Ishikawa (cell line): ENCODE measurements at regions not wholly inside any gene's neighbourhood (a gene's known extent, or its start where the extent isn't known, plus 50 kb on each side); places are given as distances from the start of the nearest gene placed in this dataset.

Experiments used
- CEBPB ChIP-seq: IDR thresholded peaks from 2 replicates; pipeline ENCODE4 v1.6.1; 2012
- CREB1 ChIP-seq: IDR thresholded peaks from 2 replicates; pipeline ENCODE4 v1.6.1; 2012; ENCODE audit warnings: low read depth
- EGR1 ChIP-seq: IDR thresholded peaks from 2 replicates; pipeline ENCODE4 v1.6.1; 2012
- EP300 ChIP-seq: IDR thresholded peaks from 2 replicates; pipeline ENCODE4 v1.6.1; 2012; ENCODE audit warnings: borderline replicate concordance
- FOXM1 ChIP-seq: IDR thresholded peaks from 2 replicates; pipeline ENCODE4 v1.6.1; 2012; ENCODE audit warnings: low read depth, borderline replicate concordance
- NFIC ChIP-seq: IDR thresholded peaks from 2 replicates; pipeline ENCODE4 v1.6.1; 2012
- RAD21 ChIP-seq: IDR thresholded peaks from 2 replicates; pipeline ENCODE4 v1.6.1; 2012; ENCODE audit warnings: low read depth
- TAF1 ChIP-seq: IDR thresholded peaks from 2 replicates; pipeline ENCODE4 v1.6.1; 2012; ENCODE audit warnings: low read depth, mild to moderate bottlenecking
- TCF12 ChIP-seq: IDR thresholded peaks from 2 replicates; pipeline ENCODE4 v1.6.1; 2012; ENCODE audit warnings: low read depth
- TEAD4 ChIP-seq: IDR thresholded peaks from 2 replicates; pipeline ENCODE4 v1.6.1; 2012
- YY1 ChIP-seq: IDR thresholded peaks from 2 replicates; pipeline ENCODE4 v1.6.1; 2012; ENCODE audit warnings: low read depth
- ZBTB7A ChIP-seq: IDR thresholded peaks from 2 replicates; pipeline ENCODE4 v1.6.1; 2012; ENCODE audit warnings: low read depth
- TF ChIP-seq, protein P1 (sequence below): IDR thresholded peaks from 2 replicates; pipeline ENCODE4 v1.6.1; 2012
- TF ChIP-seq, protein P2 (sequence below): IDR thresholded peaks from 2 replicates; pipeline ENCODE4 v1.6.1; 2012
- TF ChIP-seq, protein P3 (sequence below): IDR thresholded peaks from 2 replicates; pipeline ENCODE4 v1.6.1; 2012; ENCODE audit warnings: low read depth, mild to moderate bottlenecking

DNA sequence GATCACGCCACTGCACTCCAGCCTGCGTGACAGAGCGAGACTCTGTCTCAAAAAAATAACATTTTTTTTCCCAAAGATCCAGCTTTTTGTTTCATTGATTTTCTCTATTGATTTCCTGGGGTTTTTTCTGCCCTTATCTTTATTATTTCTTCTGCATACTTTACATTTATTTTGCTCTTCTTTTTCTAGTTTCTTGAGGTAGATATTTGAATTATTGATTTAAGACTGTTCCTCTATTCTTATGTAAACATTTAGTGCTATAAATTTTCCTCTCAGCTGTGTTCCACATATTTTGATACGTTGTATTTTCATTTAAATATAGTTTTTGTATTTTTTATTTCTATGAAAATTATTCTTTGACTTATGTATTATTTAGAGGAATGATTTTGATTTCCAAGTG is 89.8 kb downstream of the TEX51 start:
- no peak for TF ChIP-seq EGR1
- no peak for TF ChIP-seq NFIC
- no peak for TF ChIP-seq TCF12
- TF ChIP-seq, protein P1, sequence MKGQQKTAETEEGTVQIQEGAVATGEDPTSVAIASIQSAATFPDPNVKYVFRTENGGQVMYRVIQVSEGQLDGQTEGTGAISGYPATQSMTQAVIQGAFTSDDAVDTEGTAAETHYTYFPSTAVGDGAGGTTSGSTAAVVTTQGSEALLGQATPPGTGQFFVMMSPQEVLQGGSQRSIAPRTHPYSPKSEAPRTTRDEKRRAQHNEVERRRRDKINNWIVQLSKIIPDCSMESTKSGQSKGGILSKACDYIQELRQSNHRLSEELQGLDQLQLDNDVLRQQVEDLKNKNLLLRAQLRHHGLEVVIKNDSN, result no peak
- no peak for TF ChIP-seq TAF1
- no peak for TF ChIP-seq EP300
- no peak for TF ChIP-seq FOXM1
- TF ChIP-seq CREB1, result no peak
- TF ChIP-seq YY1, result no peak
- TF ChIP-seq, protein P2, sequence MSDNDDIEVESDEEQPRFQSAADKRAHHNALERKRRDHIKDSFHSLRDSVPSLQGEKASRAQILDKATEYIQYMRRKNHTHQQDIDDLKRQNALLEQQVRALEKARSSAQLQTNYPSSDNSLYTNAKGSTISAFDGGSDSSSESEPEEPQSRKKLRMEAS, result no peak
- no peak for TF ChIP-seq ZBTB7A
- TF ChIP-seq TEAD4, result no peak
- no peak for TF ChIP-seq CEBPB
- no peak for TF ChIP-seq RAD21
- TF ChIP-seq, protein P3, sequence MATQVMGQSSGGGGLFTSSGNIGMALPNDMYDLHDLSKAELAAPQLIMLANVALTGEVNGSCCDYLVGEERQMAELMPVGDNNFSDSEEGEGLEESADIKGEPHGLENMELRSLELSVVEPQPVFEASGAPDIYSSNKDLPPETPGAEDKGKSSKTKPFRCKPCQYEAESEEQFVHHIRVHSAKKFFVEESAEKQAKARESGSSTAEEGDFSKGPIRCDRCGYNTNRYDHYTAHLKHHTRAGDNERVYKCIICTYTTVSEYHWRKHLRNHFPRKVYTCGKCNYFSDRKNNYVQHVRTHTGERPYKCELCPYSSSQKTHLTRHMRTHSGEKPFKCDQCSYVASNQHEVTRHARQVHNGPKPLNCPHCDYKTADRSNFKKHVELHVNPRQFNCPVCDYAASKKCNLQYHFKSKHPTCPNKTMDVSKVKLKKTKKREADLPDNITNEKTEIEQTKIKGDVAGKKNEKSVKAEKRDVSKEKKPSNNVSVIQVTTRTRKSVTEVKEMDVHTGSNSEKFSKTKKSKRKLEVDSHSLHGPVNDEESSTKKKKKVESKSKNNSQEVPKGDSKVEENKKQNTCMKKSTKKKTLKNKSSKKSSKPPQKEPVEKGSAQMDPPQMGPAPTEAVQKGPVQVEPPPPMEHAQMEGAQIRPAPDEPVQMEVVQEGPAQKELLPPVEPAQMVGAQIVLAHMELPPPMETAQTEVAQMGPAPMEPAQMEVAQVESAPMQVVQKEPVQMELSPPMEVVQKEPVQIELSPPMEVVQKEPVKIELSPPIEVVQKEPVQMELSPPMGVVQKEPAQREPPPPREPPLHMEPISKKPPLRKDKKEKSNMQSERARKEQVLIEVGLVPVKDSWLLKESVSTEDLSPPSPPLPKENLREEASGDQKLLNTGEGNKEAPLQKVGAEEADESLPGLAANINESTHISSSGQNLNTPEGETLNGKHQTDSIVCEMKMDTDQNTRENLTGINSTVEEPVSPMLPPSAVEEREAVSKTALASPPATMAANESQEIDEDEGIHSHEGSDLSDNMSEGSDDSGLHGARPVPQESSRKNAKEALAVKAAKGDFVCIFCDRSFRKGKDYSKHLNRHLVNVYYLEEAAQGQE, result no peak

DNA sequence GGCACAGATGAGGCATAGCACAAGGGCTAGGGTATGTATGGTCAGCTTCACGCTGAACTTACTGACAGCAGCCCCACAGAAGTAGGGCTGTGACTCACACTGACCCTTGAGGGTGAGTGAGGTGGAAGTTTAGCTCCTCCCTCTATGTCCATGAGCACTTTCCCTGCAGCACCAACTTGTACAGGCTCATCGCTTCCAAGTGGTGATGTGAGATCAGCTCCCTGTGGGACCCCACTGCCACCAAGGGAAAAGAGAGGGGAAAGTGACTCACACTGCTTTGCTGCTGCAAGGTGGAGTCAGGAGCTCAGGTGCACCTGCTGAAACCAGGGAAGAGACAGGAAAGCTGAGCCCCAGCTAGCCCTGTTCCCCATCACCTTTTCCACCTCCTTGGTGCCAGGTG is 91.5 kb downstream of the TEX51 start:
- TF ChIP-seq, protein P2, result no peak
- no peak for TF ChIP-seq TCF12
- no peak for TF ChIP-seq RAD21
- no peak for TF ChIP-seq CEBPB
- TF ChIP-seq TAF1, result no peak
- TF ChIP-seq ZBTB7A, result no peak
- no peak for TF ChIP-seq EGR1
- TF ChIP-seq, protein P1, result no peak
- TF ChIP-seq TEAD4, result no peak
- no peak for TF ChIP-seq NFIC
- no peak for TF ChIP-seq YY1
- no peak for TF ChIP-seq CREB1
- TF ChIP-seq EP300, result no peak
- TF ChIP-seq, protein P3, result no peak
- TF ChIP-seq FOXM1, result no peak

DNA sequence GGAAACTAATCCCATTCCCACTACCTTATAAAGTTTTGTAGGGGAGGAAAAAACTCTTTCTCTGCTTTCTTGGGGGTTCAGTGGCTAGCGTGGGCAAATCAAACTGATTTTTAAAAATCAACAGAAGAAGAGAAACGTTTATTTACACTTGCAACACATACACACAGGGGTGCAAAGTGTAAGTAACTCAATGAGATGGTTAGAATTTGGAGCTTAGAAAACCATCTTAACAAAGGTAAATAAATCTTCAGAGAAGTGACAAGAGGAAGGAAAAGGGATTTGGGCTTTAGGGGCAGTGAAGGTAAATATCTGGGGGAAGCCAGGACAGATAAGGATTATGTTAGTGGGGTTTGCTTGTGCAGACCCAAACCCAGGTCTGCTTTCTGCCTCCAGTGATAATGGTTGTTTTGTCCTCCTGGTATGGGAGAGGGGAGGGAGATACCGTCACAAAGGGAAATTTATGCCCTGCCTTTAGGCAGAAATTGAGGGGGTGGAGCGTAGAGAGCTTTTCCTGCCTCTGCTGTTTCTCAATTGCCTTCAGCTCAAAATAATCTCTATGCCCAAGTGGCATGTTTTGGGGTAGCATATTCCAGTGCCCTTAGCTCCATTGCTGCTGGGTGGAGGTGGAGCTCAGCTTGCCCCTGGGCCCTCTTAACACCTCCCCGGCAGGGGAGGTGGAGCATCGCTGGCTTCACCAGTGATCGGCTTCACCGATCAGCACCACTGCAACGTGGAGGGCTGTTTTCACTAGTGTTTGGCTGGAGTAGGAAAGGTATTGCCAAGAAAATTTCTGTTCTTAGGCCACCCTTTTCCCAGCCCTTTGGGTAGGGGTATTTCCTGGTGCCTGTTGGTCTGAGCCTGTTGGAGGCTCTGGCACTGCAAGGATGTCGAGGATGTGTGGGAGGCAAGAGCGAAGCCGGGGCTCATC is 92.2 kb downstream of the TEX51 start:
- TF ChIP-seq TCF12, result no peak
- TF ChIP-seq, protein P3, result no peak
- TF ChIP-seq TEAD4, result no peak
- no peak for TF ChIP-seq ZBTB7A
- TF ChIP-seq, protein P1, result no peak
- no peak for TF ChIP-seq YY1
- TF ChIP-seq CEBPB, result no peak
- TF ChIP-seq EGR1, result no peak
- no peak for TF ChIP-seq NFIC
- TF ChIP-seq EP300, result no peak
- TF ChIP-seq FOXM1, result no peak
- TF ChIP-seq CREB1, result no peak
